Rectal smooth muscle tissue (tissue), 1 donor: ENCODE measurements at regions not wholly inside any gene's neighbourhood (a gene's known extent, or its start where the extent isn't known, plus 50 kb on each side); places are given as distances from the start of the nearest gene placed in this dataset.

ENCODE experiments used
- H3K27ac ChIP-seq: one replicate; pipeline ENCODE4 v1.7.0; 2013; ENCODE audit warnings: low read depth, low read length, inconsistent platforms
- H3K27me3 ChIP-seq: one replicate; pipeline ENCODE4 v1.7.0; 2013; ENCODE audit warnings: low read length; ENCODE audit not compliant: control insufficient read depth, insufficient read depth
- H3K36me3 ChIP-seq: one replicate; pipeline ENCODE4 v1.7.0; 2013; ENCODE audit warnings: low read length; ENCODE audit not compliant: control insufficient read depth, insufficient read depth
- H3K4me1 ChIP-seq: one replicate; pipeline ENCODE4 v1.7.0; 2013; ENCODE audit warnings: low read length; ENCODE audit not compliant: control insufficient read depth, insufficient read depth
- H3K4me3 ChIP-seq: one replicate; pipeline ENCODE4 v1.7.0; 2013; ENCODE audit warnings: low read length
- H3K9ac ChIP-seq: one replicate; pipeline ENCODE4 v1.7.0; 2013; ENCODE audit warnings: low read length

- Histone ChIP-seq H3K9ac (no peak overlapping the region), H3K4me1 (no peaks in the 10 kb centered on the region), H3K27ac (no peak overlapping the region), H3K27me3 (no peaks in the 10 kb centered on the region), H3K4me3 (no peak overlapping the region), H3K36me3 (no peaks in the 10 kb centered on the region)
These were observed 196.5 kb upstream of the VEGFC start for GRCh38 chr4:176989186-176989585.

DNA sequence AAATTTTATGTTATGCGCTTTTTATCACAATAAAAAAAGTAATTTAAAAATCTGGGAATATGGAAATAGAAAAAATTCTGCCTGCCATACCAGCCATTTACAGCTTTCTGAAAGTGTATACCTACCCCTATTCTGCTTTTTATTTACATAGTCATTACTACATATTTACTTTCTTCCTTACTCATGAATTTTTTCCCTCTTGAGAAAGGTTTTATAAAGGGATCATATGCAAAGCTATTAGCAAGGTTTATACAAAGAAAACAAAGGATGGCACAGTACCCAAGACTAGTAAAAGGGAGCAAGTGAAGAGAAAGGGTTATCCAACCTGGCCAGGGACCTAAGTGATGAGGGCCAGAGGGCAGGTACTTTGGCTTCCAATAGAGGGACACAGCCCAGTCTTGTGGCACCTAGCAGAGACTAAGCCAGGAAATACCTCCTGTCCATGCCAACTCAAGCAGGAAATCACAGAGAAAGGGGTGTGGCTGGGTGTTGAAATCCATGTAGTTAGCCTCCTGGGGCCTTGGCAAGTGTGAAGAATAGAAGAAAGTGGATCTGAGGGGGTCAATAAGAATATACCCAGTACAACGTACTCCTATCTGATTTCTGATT, 207.3 kb upstream of the VEGFC start:
- Histone ChIP-seq H3K36me3 (no peaks in the 10 kb centered on the region), H3K4me1 (no peaks in the 10 kb centered on the region), H3K4me3 (no peak overlapping the region), H3K27ac (no peak overlapping the region), H3K9ac (no peak overlapping the region), H3K27me3 (no peaks in the 10 kb centered on the region)

- H3K9ac ChIP-seq = no peak overlapping the region
- no peak overlapping the region for H3K27ac ChIP-seq
- H3K4me1 ChIP-seq = no peaks in the 10 kb centered on the region
- no peaks in the 10 kb centered on the region for H3K27me3 ChIP-seq
- H3K4me3 ChIP-seq = no peak overlapping the region
- H3K36me3 ChIP-seq = no peaks in the 10 kb centered on the region
These were observed 208.8 kb upstream of the VEGFC start for GRCh38 chr4:177001271-177002175.

DNA sequence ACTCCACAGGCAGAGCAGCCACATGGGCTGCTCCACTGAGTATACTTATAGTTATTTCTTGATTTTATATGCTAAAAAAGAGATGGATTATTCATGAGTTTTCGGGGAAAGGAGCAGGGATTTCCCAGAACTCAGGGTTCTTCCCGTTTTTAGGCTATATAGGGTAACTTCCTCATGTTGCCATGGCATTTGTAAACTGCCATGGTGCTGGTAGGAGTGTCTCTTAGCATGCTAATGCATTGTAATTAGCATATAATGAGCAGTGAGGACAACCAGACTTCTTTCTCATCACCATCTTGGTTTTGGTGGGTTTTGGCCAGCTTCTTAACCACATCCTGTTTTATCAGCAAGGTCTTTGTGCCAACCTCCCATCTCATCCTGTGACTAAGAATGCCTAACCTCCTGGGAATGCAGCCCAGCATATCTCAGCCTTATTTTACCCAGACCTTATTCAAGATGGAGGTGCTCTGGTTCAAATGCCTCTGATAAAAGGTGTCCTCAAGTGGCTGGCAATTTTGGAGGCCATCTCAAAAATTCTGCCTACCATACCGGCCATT, 213.0 kb upstream of the VEGFC start:
- Histone ChIP-seq H3K9ac (no peak overlapping the region), H3K4me1 (no peaks in the 10 kb centered on the region), H3K4me3 (no peak overlapping the region), H3K36me3 (no peaks in the 10 kb centered on the region), H3K27me3 (no peaks in the 10 kb centered on the region), H3K27ac (no peak overlapping the region)

GRCh38 chr4:177006331-177006730, 213.6 kb upstream of the VEGFC start:
- no peaks in the 10 kb centered on the region for H3K4me1 ChIP-seq

GRCh38 chr4:177008071-177008835, 215.5 kb upstream of the VEGFC start:
- H3K36me3 ChIP-seq = no peaks in the 10 kb centered on the region
- H3K4me1 ChIP-seq = no peaks in the 10 kb centered on the region
- no peak overlapping the region for H3K27ac ChIP-seq
- H3K27me3 ChIP-seq = no peaks in the 10 kb centered on the region
- no peak overlapping the region for H3K9ac ChIP-seq
- no peak overlapping the region for H3K4me3 ChIP-seq

More at GRCh38 chr4:177006331-177006730, 213.6 kb upstream of the VEGFC start:
- Histone ChIP-seq H3K27me3 (no peaks in the 10 kb centered on the region), H3K9ac (no peak overlapping the region), H3K4me3 (no peak overlapping the region), H3K27ac (no peak overlapping the region), H3K36me3 (no peaks in the 10 kb centered on the region)

DNA sequence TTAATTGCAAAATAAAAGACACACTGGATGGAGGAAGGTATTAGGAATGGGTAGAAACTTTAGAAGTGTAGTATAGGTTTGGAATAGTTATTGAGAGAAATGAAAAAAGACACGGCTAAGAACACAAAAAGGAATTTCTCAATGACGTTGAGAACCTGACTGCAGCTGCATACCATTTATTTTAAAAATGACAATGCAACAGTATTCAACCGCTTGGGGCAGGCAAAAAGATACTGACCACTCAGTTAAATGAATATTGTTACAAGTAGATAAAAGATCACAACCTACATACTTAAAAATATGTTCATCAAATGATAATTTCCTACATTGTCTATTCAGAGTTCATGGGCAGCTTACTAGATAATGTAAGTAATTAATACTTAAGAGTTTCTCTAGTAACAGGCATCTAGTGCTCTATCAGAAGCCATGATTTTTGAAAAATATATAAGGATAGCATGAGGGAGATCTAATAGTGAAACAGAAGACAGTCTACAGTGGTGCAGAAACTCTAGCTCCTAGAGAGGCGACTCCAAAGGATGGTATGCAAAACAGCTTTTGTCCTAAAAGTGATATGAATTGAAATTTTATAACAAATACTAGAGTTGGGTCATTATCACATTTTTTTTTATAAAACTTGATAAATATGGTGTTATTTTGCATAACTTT, 216.2 kb upstream of the VEGFC start:
- H3K36me3 ChIP-seq = no peaks in the 10 kb centered on the region
- no peaks in the 10 kb centered on the region for H3K4me1 ChIP-seq
- no peak overlapping the region for H3K9ac ChIP-seq
- H3K27me3 ChIP-seq = no peaks in the 10 kb centered on the region
- no peak overlapping the region for H3K4me3 ChIP-seq
- H3K27ac ChIP-seq = no peak overlapping the region

DNA sequence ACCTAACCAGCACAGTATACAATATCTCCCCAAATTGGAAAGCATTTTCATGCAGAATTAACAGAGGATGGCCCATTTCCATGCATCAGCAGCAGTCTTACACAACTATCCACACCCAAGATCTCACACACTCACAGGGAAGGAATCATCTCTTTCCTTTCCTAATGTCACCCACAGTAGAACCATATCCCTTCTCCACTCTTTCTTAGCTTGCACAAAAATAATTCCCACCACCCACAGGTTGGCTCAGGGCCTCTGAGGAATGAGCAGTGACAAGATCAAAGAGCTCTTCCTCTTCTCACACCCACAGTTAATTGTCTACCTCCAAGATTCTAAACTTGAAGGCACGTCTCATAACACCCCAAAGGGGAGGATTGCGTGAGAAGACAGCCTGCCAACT, 217.7 kb upstream of the VEGFC start:
- Histone ChIP-seq H3K4me3 (no peak overlapping the region), H3K4me1 (no peaks in the 10 kb centered on the region), H3K9ac (no peak overlapping the region), H3K27me3 (no peaks in the 10 kb centered on the region), H3K36me3 (no peaks in the 10 kb centered on the region), H3K27ac (no peak overlapping the region)

DNA sequence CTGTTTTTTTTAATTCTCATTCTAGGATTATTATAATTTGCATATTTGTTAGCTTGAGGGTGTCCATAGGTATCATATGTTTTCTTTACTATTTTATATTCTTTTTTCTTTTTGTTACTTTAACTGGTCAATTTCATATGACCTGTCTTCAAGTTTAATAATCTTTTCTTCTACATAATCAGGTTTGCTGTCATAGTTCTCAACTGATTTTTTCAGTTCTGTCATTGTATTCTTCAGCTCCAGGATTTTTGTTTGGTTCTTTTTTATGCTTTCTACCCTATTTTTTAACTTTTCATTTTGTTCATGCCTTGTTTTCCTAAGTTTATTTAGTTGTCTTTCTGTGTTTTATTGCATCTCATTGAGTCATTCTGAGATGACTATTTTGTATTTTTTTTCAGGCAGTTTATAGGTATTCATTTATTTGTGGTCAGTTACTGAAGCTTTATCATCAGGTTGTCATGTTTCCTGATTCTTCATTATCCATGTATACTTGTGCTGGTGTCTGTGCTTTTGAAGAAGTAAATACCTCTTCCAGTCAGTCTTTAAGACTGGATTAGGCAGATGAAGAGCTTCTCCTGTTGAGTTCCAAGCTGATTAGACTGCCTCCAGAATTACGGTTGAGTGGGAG, 220.3 kb upstream of the VEGFC start:
- no peaks in the 10 kb centered on the region for H3K27me3 ChIP-seq
- no peak overlapping the region for H3K9ac ChIP-seq
- H3K36me3 ChIP-seq = no peaks in the 10 kb centered on the region
- H3K4me1 ChIP-seq = no peaks in the 10 kb centered on the region
- H3K27ac ChIP-seq = no peak overlapping the region
- H3K4me3 ChIP-seq = no peak overlapping the region

GRCh38 chr4:177016541-177017141, 223.9 kb upstream of the VEGFC start:
- Histone ChIP-seq H3K36me3 (no peaks in the 10 kb centered on the region), H3K27ac (no peak overlapping the region), H3K9ac (no peak overlapping the region), H3K4me3 (no peak overlapping the region), H3K27me3 (no peaks in the 10 kb centered on the region), H3K4me1 (no peaks in the 10 kb centered on the region)

DNA sequence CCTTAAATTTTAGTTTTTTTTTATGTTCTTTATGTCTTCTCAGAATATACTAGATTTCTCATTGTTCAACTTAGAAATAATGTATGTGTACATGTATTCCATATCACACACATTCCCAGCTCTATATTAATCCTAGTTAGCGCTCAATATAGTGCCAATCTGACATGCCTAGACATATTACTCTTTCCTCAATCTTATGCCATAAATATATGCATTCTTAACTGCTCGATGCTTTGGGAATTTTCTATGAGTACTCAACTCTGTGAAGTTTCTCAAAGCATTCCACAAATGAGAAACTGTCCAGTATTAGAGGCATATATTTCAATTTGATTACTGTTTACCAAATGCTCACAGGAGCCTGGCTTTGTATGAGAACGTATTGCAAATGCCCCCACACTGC, 231.2 kb upstream of the VEGFC start:
- H3K4me3 ChIP-seq = no peak overlapping the region
- H3K36me3 ChIP-seq = no peaks in the 10 kb centered on the region
- H3K27me3 ChIP-seq = no peaks in the 10 kb centered on the region
- H3K27ac ChIP-seq = no peak overlapping the region
- no peak overlapping the region for H3K9ac ChIP-seq
- H3K4me1 ChIP-seq = no peaks in the 10 kb centered on the region
